IMR-90 (cell line): ENCODE measurements at regions not wholly inside any gene's neighbourhood (a gene's known extent, or its start where the extent isn't known, plus 50 kb on each side); places are given as distances from the start of the nearest gene placed in this dataset.

ENCODE experiments used
- ATAC-seq: fragments of 200-7000 bp; cut with Tn5 transposase; 2 replicates; pipeline ENCODE4 v1.9.1; 2020; ENCODE audit warnings: low read depth, mild to moderate bottlenecking, moderate library complexity
- BruUV-seq: library from RNA; stranded (reverse); fragments of 400-500 nt; replicated peaks from 2 replicates; lab custom pipeline; 2021; lab: Mats Ljungman, UMichigan
- CTCF ChIA-PET: fragments of 300-600 bp; formaldehyde crosslinking; extraction: SDS; loops from one replicate; lab custom pipeline; 2021; ENCODE audit warnings: antibody characterized with exemption; lab: Yijun Ruan, JAX
- POLR2A ChIA-PET: fragments of 300-600 bp; sonication (Branson Sonifier 250); formaldehyde crosslinking; loops from one replicate; lab custom pipeline; 2022; ENCODE audit warnings: antibody characterized with exemption; ENCODE audit not compliant: unreplicated experiment; lab: Charles Lee
- DNase-seq: peaks from one replicate; pipeline ENCODE4 v3.0.0; 2013
- H2AFZ ChIP-seq: replicated peaks from 2 replicates; pipeline ENCODE3; 2013; ENCODE audit warnings: low read length, mild to moderate bottlenecking; ENCODE audit not compliant: poor library complexity
- H2AK5ac ChIP-seq: 2 replicates; pipeline ENCODE4 v1.6.1; 2013; ENCODE audit warnings: low read depth, low read length, inconsistent platforms
- H2AK9ac ChIP-seq: replicated peaks from 2 replicates; pipeline ENCODE3; 2013; ENCODE audit warnings: mild to moderate bottlenecking, low read depth, low read length, moderate library complexity; ENCODE audit not compliant: poor library complexity
- H2BK120ac ChIP-seq: 2 replicates; pipeline ENCODE4 v1.6.1; 2013; ENCODE audit warnings: low read depth, low read length, inconsistent platforms
- H2BK15ac ChIP-seq: 3 replicates; pipeline ENCODE4 v1.6.1; 2013; ENCODE audit warnings: low read depth, low read length, inconsistent platforms
- H2BK20ac ChIP-seq: 2 replicates; pipeline ENCODE4 v1.6.1; 2013; ENCODE audit warnings: low read depth, mild to moderate bottlenecking, inconsistent platforms, low read length, moderate library complexity
- H2BK5ac ChIP-seq: 2 replicates; pipeline ENCODE4 v1.6.1; 2013; ENCODE audit warnings: mild to moderate bottlenecking, low read depth, low read length, inconsistent platforms; ENCODE audit not compliant: poor library complexity, severe bottlenecking
- H3K14ac ChIP-seq: replicated peaks from 2 replicates; pipeline ENCODE4 v1.6.1; 2013; ENCODE audit warnings: low read depth, low read length, inconsistent platforms
- H3K18ac ChIP-seq: 2 replicates; pipeline ENCODE4 v1.6.1; 2013; ENCODE audit warnings: low read depth, low read length, control low read depth
- H3K23ac ChIP-seq: 2 replicates; pipeline ENCODE4 v1.6.1; 2013; ENCODE audit warnings: low read depth, low read length, inconsistent platforms
- H3K27ac ChIP-seq: 2 replicates; pipeline ENCODE4 v1.5.1; 2013; ENCODE audit warnings: mild to moderate bottlenecking, control low read depth, low read length; ENCODE audit not compliant: insufficient read depth
- H3K27me3 ChIP-seq: 2 replicates; pipeline ENCODE4 v1.6.1; 2013; ENCODE audit warnings: low read length; ENCODE audit not compliant: control insufficient read depth, insufficient read depth
- H3K36me3 ChIP-seq: 2 replicates; pipeline ENCODE4 v1.6.1; 2013; ENCODE audit warnings: low read length, mixed read lengths; ENCODE audit not compliant: control insufficient read depth, insufficient read depth
- H3K4ac ChIP-seq: 2 replicates; pipeline ENCODE4 v1.6.1; 2013; ENCODE audit warnings: low read depth, low read length, inconsistent platforms
- H3K4me1 ChIP-seq: 2 replicates; pipeline ENCODE4 v1.6.1; 2013; ENCODE audit warnings: low read length, mixed read lengths; ENCODE audit not compliant: control insufficient read depth, insufficient read depth
- H3K4me2 ChIP-seq: 2 replicates; pipeline ENCODE4 v1.6.1; 2013; ENCODE audit warnings: low read depth, mild to moderate bottlenecking, control low read depth, low read length, moderate library complexity
- H3K4me3 ChIP-seq: 2 replicates; pipeline ENCODE4 v1.5.1; 2013; ENCODE audit warnings: low read depth, mild to moderate bottlenecking, control low read depth, low read length, moderate library complexity; ENCODE audit not compliant: insufficient read depth
- H3K56ac ChIP-seq: 2 replicates; pipeline ENCODE4 v1.6.1; 2013; ENCODE audit warnings: low read length, inconsistent platforms; ENCODE audit not compliant: insufficient read depth; ENCODE audit errors: extremely low read depth
- H3K79me1 ChIP-seq, 2 experiments: 2 replicates each; pipeline ENCODE4 v1.6.1; 2013; ENCODE audit warnings: low read length in 2 of 2, inconsistent platforms in 1 of 2, low read depth in 1 of 2
- H3K9ac ChIP-seq: 2 replicates; pipeline ENCODE4 v1.6.1; 2013; ENCODE audit warnings: low read depth, low read length, control low read depth
- H3K9me1 ChIP-seq: 2 replicates; pipeline ENCODE4 v1.6.1; 2013; ENCODE audit warnings: low read length, inconsistent platforms; ENCODE audit not compliant: insufficient read depth
- H3K9me3 ChIP-seq: 2 replicates; pipeline ENCODE4 v1.6.1; 2013; ENCODE audit warnings: low read length; ENCODE audit not compliant: control insufficient read depth, insufficient read depth
- H4K20me1 ChIP-seq: 2 replicates; pipeline ENCODE4 v1.6.1; 2013; ENCODE audit warnings: low read length, inconsistent platforms; ENCODE audit not compliant: insufficient read depth
- H4K5ac ChIP-seq: 2 replicates; pipeline ENCODE4 v1.6.1; 2013; ENCODE audit warnings: mild to moderate bottlenecking, low read depth, low read length, control low read depth
- H4K8ac ChIP-seq, 2 experiments: 2 replicates each; pipeline ENCODE4 v1.6.1; 2013; ENCODE audit warnings: low read depth in 2 of 2, low read length in 2 of 2, control low read depth in 1 of 2, inconsistent platforms in 1 of 2
- H4K91ac ChIP-seq: 2 replicates; pipeline ENCODE4 v1.6.1; 2013; ENCODE audit warnings: low read depth, low read length, inconsistent platforms; ENCODE audit not compliant: insufficient read depth
- BHLHE40 ChIP-seq: fragments of 150-350 bp; IDR thresholded peaks from 2 replicates; pipeline ENCODE4 v1.6.1; 2016; ENCODE audit warnings: mild to moderate bottlenecking, low read depth, low read length
- CEBPB ChIP-seq: IDR thresholded peaks from 2 replicates; pipeline ENCODE4 v1.6.1; 2012; ENCODE audit warnings: low read depth, low read length, improper control_type of control experiment
- CHD1 ChIP-seq: IDR thresholded peaks from 2 replicates; pipeline ENCODE4 v1.6.1; 2012; ENCODE audit warnings: low read depth, low read length, improper control_type of control experiment
- CTCF ChIP-seq: conservative IDR thresholded peaks from 2 replicates; pipeline ENCODE4 v1.5.1; 2012; ENCODE audit warnings: mild to moderate bottlenecking, low read depth, low read length, improper control_type of control experiment
- ELK1 ChIP-seq: fragments of 150-350 bp; IDR thresholded peaks from 2 replicates; pipeline ENCODE4 v1.6.1; 2016; ENCODE audit warnings: low read depth, mild to moderate bottlenecking, low read length, moderate library complexity, borderline replicate concordance
- MAFK ChIP-seq: IDR thresholded peaks from 2 replicates; pipeline ENCODE4 v1.6.1; 2012; ENCODE audit warnings: low read depth, low read length, improper control_type of control experiment
- MAZ ChIP-seq: IDR thresholded peaks from 2 replicates; pipeline ENCODE4 v1.6.1; 2012; ENCODE audit warnings: low read depth, mild to moderate bottlenecking, low read length, improper control_type of control experiment, moderate library complexity, borderline replicate concordance
- MXI1 ChIP-seq: IDR thresholded peaks from 2 replicates; pipeline ENCODE4 v1.6.1; 2012; ENCODE audit warnings: low read depth, mild to moderate bottlenecking, low read length, moderate library complexity, borderline replicate concordance
- NFE2L2 ChIP-seq: fragments of 150-350 bp; IDR thresholded peaks from 2 replicates; pipeline ENCODE4 v1.6.1; 2016; ENCODE audit warnings: low read depth, mild to moderate bottlenecking, low read length
- POLR2A ChIP-seq: IDR thresholded peaks from 2 replicates; pipeline ENCODE4 v1.6.1; 2012; ENCODE audit warnings: mild to moderate bottlenecking, low read depth, low read length
- RAD21 ChIP-seq: IDR thresholded peaks from 2 replicates; pipeline ENCODE4 v1.6.1; 2012; ENCODE audit warnings: low read length, improper control_type of control experiment
- RCOR1 ChIP-seq: IDR thresholded peaks from 2 replicates; pipeline ENCODE4 v1.6.1; 2012; ENCODE audit warnings: mild to moderate bottlenecking, low read length, improper control_type of control experiment; ENCODE audit not compliant: insufficient replicate concordance
- RFX5 ChIP-seq: IDR thresholded peaks from 2 replicates; pipeline ENCODE4 v1.8.0; 2012; ENCODE audit warnings: low read depth, mild to moderate bottlenecking, low read length, moderate library complexity
- USF2 ChIP-seq: fragments of 150-350 bp; IDR thresholded peaks from 2 replicates; pipeline ENCODE4 v1.6.1; 2017; ENCODE audit warnings: mild to moderate bottlenecking, antibody characterized with exemption, low read length, low read depth
- WGBS, 2 experiments: methylation state at CpG; one replicate each; pipeline versions ENCODE4 v1.1.5 to v1.1.7; 2013; ENCODE audit warnings: missing lambda C conversion rate in 2 of 2; ENCODE audit not compliant: insufficient read length in 1 of 2; ENCODE audit errors: extremely low coverage in 2 of 2; 5-methylcytosine and 5-hydroxymethylcytosine counted together
- dilution Hi-C: fragments of 300-500 bp; cut with HindIII; formaldehyde crosslinking; loops from one replicate; pipeline ENCODE4 v1.14.3; 2018; ENCODE audit warnings: low sequenced_read_pairs; ENCODE audit not compliant: unreplicated experiment
- in situ Hi-C: fragments of 300-500 bp; cut with MboI; formaldehyde crosslinking; loops from 3 replicates; pipeline ENCODE4 v1.14.3; 2019; ENCODE audit warnings: low sequenced_read_pairs, inconsistent platforms, mixed read lengths
- intact Hi-C: fragments of 100-400 bp; cut with micrococcal nuclease; formaldehyde crosslinking; loops from 2 replicates; pipeline ENCODE4 v1.10.0; 2022

GRCh38 chr14:82657186-82657675 lies 1123.6 kb upstream of the SEL1L start:
- Histone ChIP-seq H3K36me3 (no peaks in the 10 kb centered on the region), H3K9ac (no peak overlapping the region), H2BK15ac (no peak overlapping the region), H3K4me1 (no peaks in the 10 kb centered on the region), H3K79me1 (no peaks in the 10 kb centered on the region), H2BK120ac (no peak overlapping the region), H3K9me3 (peaks cover 4% of the 10 kb centered on the region; the same call in 1 of the 2 replicates), H3K27ac (no peak overlapping the region), H3K4me2 (no peak overlapping the region), H2AFZ (no peak overlapping the region), H3K9me1 (no peaks in the 10 kb centered on the region), H3K4me3 (no peak overlapping the region), H2BK5ac (no peak overlapping the region), H2AK9ac (no peak overlapping the region), H4K5ac (no peak overlapping the region), H3K23ac (no peak overlapping the region), H4K8ac (no peak overlapping the region), H3K56ac (no peak overlapping the region), H2AK5ac (no peak overlapping the region), H4K91ac (no peak overlapping the region), H3K14ac (no peak overlapping the region), H3K18ac (no peak overlapping the region), H4K20me1 (no peaks in the 10 kb centered on the region), H2BK20ac (no peak overlapping the region), H3K27me3 (no peaks in the 10 kb centered on the region), H3K4ac (no peak overlapping the region)
- ATAC-seq (no peak), DNase-seq (no peak)
- TF ChIP-seq ELK1: no peak
- TF ChIP-seq USF2: no peak
- no peak for TF ChIP-seq CHD1
- TF ChIP-seq CTCF: no peak
- TF ChIP-seq MAFK: no peak
- TF ChIP-seq RCOR1: no peak
- TF ChIP-seq NFE2L2: no peak
- TF ChIP-seq CEBPB: no peak
- TF ChIP-seq MAZ: no peak
- TF ChIP-seq RFX5: no peak
- no peak for TF ChIP-seq POLR2A
- no peak for TF ChIP-seq MXI1
- TF ChIP-seq RAD21: no peak
- TF ChIP-seq BHLHE40: no peak
- in situ Hi-C loops: no loop called here
- no CpG with 5 or more reads among the region's 4 CpGs for WGBS, 2 experiments
- dilution Hi-C loops: no loop called here
- ChIA-PET POLR2A (no interaction called here), CTCF (no interaction called here)
- intact Hi-C loops: no loop called here
- BruUV-seq: no TSS peak
